NCI-H146 (cell line): ENCODE measurements at regions not wholly inside any gene's neighbourhood (a gene's known extent, or its start where the extent isn't known, plus 50 kb on each side); places are given as distances from the start of the nearest gene placed in this dataset.

Experiments used
- DNase-seq: peaks from one replicate; lab custom pipeline; 2025; lab: John Stamatoyannopoulos, UW

GRCh38 chr18:77911971-77912605 lies 662.4 kb downstream of the GALR1 start:
- DNase-seq, result peak; percentile 93

GRCh38 chr18:77918730-77919129 lies 669.1 kb downstream of the GALR1 start:
- no peak for DNase-seq

- DNase-seq, result no peak
These were observed 670.3 kb downstream of the GALR1 start for GRCh38 chr18:77919923-77920322.

- no peak for DNase-seq
These were observed 685.7 kb downstream of the GALR1 start for GRCh38 chr18:77935342-77935741.

- no peak for DNase-seq
These were observed 690.9 kb downstream of the GALR1 start for GRCh38 chr18:77940566-77940965.

GRCh38 chr18:77944533-77944932 lies 694.9 kb downstream of the GALR1 start:
- no peak for DNase-seq

GRCh38 chr18:77948567-77948966 lies 698.9 kb downstream of the GALR1 start:
- DNase-seq, result peak; percentile 79

GRCh38 chr18:77949355-77949973 lies 699.8 kb downstream of the GALR1 start:
- no peak for DNase-seq

- DNase-seq, result no peak
These were observed 709.6 kb downstream of the GALR1 start for GRCh38 chr18:77959248-77959647.

GRCh38 chr18:77960791-77961410 lies 711.3 kb downstream of the GALR1 start:
- DNase-seq, result no peak

- DNase-seq, result no peak
These were observed 717.4 kb downstream of the GALR1 start for GRCh38 chr18:77967071-77967470.

GRCh38 chr18:77967791-77968190 lies 718.1 kb downstream of the GALR1 start:
- DNase-seq, result no peak

- DNase-seq, result no peak
These were observed 720.3 kb downstream of the GALR1 start for GRCh38 chr18:77969972-77970371.

- DNase-seq, result no peak
These were observed 721.2 kb downstream of the GALR1 start for GRCh38 chr18:77970814-77971213.

GRCh38 chr18:77973745-77974144 lies 724.1 kb downstream of the GALR1 start:
- DNase-seq, result no peak

GRCh38 chr18:77974329-77974728 lies 724.7 kb downstream of the GALR1 start:
- DNase-seq, result no peak

- DNase-seq, result no peak
These were observed 727.7 kb downstream of the GALR1 start for GRCh38 chr18:77977331-77977730.

- no peak for DNase-seq
These were observed 730.6 kb downstream of the GALR1 start for GRCh38 chr18:77980275-77980674.

GRCh38 chr18:77981874-77982273 lies 732.2 kb downstream of the GALR1 start:
- DNase-seq, result no peak

GRCh38 chr18:77983270-77983669 lies 733.6 kb downstream of the GALR1 start:
- DNase-seq, result no peak

- no peak for DNase-seq
These were observed 734.5 kb downstream of the GALR1 start for GRCh38 chr18:77984178-77984577.

GRCh38 chr18:77984833-77985232 lies 735.2 kb downstream of the GALR1 start:
- no peak for DNase-seq

GRCh38 chr18:77985526-77986281 lies 736.1 kb downstream of the GALR1 start:
- DNase-seq, result peak; percentile 60
